ENCODE measurements at regions not wholly inside any gene's neighbourhood (a gene's known extent, or its start where the extent isn't known, plus 50 kb on each side); places are given as distances from the start of the nearest gene placed in this dataset.

- Histone ChIP-seq H3K4me3 (ENCODE audit: low read depth, low read length) (no peak overlapping the region), H3K36me3 (no peaks in the 10 kb centered on the region), H3K9me3 (no peaks in the 10 kb centered on the region), H3K27me3 (no peaks in the 10 kb centered on the region), H3K4me1 (no peaks in the 10 kb centered on the region)
- no peak for TF ChIP-seq CTCF (IDR thresholded peaks at IDR 0.05; ENCODE audit: low read depth, low read length)
- DNase-seq = no peak
These were observed 771.3 kb upstream of the PCDH7 start for GRCh38 chr4:29948858-29949257.

GRCh38 chr4:29966386-29966785 is 753.8 kb upstream of the PCDH7 start:
- Histone ChIP-seq H3K27me3 (no peaks in the 10 kb centered on the region), H3K4me1 (no peaks in the 10 kb centered on the region), H3K9me3 (no peaks in the 10 kb centered on the region), H3K36me3 (no peaks in the 10 kb centered on the region), H3K4me3 (ENCODE audit: low read depth, low read length) (no peak overlapping the region)
- DNase-seq = no peak
- no peak for TF ChIP-seq CTCF (IDR thresholded peaks at IDR 0.05; ENCODE audit: low read depth, low read length)

GRCh38 chr4:29970626-29971025 is 749.5 kb upstream of the PCDH7 start:
- H3K9me3 ChIP-seq = no peaks in the 10 kb centered on the region
- H3K27me3 ChIP-seq = no peaks in the 10 kb centered on the region
- no peak for TF ChIP-seq CTCF (IDR thresholded peaks at IDR 0.05; ENCODE audit: low read depth, low read length)
- DNase-seq = no peak
- H3K36me3 ChIP-seq = no peaks in the 10 kb centered on the region
- no peaks in the 10 kb centered on the region for H3K4me1 ChIP-seq
- no peak overlapping the region for H3K4me3 ChIP-seq (ENCODE audit: low read depth, low read length)

GRCh38 chr4:29972121-29972520 is 748.0 kb upstream of the PCDH7 start:
- no peaks in the 10 kb centered on the region for H3K4me1 ChIP-seq
- H3K36me3 ChIP-seq = no peaks in the 10 kb centered on the region
- no peaks in the 10 kb centered on the region for H3K9me3 ChIP-seq
- no peak for DNase-seq
- no peaks in the 10 kb centered on the region for H3K27me3 ChIP-seq
- H3K4me3 ChIP-seq (ENCODE audit: low read depth, low read length) = no peak overlapping the region
- TF ChIP-seq CTCF (IDR thresholded peaks at IDR 0.05; ENCODE audit: low read depth, low read length) = no peak

GRCh38 chr4:29983890-29984289 is 736.3 kb upstream of the PCDH7 start:
- Histone ChIP-seq H3K4me1 (no peaks in the 10 kb centered on the region), H3K4me3 (ENCODE audit: low read depth, low read length) (no peak overlapping the region), H3K36me3 (no peaks in the 10 kb centered on the region), H3K27me3 (no peaks in the 10 kb centered on the region), H3K9me3 (no peaks in the 10 kb centered on the region)
- DNase-seq = no peak
- no peak for TF ChIP-seq CTCF (IDR thresholded peaks at IDR 0.05; ENCODE audit: low read depth, low read length)

- H3K9me3 ChIP-seq = no peaks in the 10 kb centered on the region
- no peak for DNase-seq
- H3K36me3 ChIP-seq = no peaks in the 10 kb centered on the region
- no peaks in the 10 kb centered on the region for H3K4me1 ChIP-seq
- H3K4me3 ChIP-seq (ENCODE audit: low read depth, low read length) = no peak overlapping the region
- TF ChIP-seq CTCF (IDR thresholded peaks at IDR 0.05; ENCODE audit: low read depth, low read length) = no peak
- no peaks in the 10 kb centered on the region for H3K27me3 ChIP-seq
These were observed 718.5 kb upstream of the PCDH7 start for GRCh38 chr4:30001628-30002027.
